ENCODE measurements at regions not wholly inside any gene's neighbourhood (a gene's known extent, or its start where the extent isn't known, plus 50 kb on each side); places are given as distances from the start of the nearest gene placed in this dataset.

DNA sequence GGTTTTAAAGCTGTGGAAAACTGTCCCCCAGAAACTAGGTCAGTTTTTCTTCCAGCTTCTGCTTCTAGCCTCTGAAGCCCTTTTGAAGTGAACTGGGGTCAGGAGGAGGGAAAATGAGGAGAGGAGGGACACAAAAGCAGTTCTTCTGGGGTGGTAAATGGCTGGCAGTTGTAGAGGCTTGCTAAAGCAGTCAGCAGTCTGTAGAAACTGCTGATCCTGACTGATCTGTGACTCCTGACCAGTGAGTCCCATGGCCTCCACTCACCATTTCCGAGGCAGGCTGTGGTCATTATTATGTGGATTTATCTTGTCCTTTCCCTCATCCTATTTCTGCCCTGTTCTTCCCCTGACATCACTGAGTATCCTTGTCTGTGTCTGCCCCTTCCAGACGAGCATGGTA, 276.4 kb upstream of the ROPN1 start:
- Histone ChIP-seq H3K27me3 (ENCODE audit: control insufficient read depth in 1 of 2, insufficient read depth in 2 of 2, low read length in 2 of 2) (no peaks in the 10 kb centered on the region), H3K4me1 (ENCODE audit: insufficient read depth, low read length) (peaks cover 8% of the 10 kb centered on the region), H3K79me2 (ENCODE audit: insufficient read depth, low read length) (no peaks in the 10 kb centered on the region), H3K4me2 (ENCODE audit: low read depth, low read length) (no peak overlapping the region), H3K4me3 (replicated peaks in 1 of 3; ENCODE audit: insufficient read depth in 1 of 3, low read depth in 2 of 3, low read length in 3 of 3) (no peak overlapping the region), H2AFZ (ENCODE audit: low read length) (no peak overlapping the region), H3K27ac (ENCODE audit: extremely low read length, insufficient read depth, low read length) (no peak overlapping the region), H3K9ac (ENCODE audit: insufficient read depth, low read depth, low read length) (no peak overlapping the region), H4K20me1 (ENCODE audit: insufficient read depth, low read length) (no peaks in the 10 kb centered on the region), H3K9me3 (ENCODE audit: low read length) (no peaks in the 10 kb centered on the region), H3K36me3 (replicated peaks in 1 of 2; ENCODE audit: control insufficient read depth in 1 of 2, insufficient read depth in 2 of 2, low read length in 2 of 2) (no peaks in the 10 kb centered on the region)
- DNase-seq (ENCODE audit: low spot score) (no peak), ATAC-seq (no peak), FAIRE-seq (no peak)
- no peak for TF ChIP-seq ZNF790 (CRISPR knock-in tag; IDR thresholded peaks at IDR 0.05; ENCODE audit: borderline replicate concordance)
- no peak for TF ChIP-seq ZSCAN12 (CRISPR knock-in tag; IDR thresholded peaks at IDR 0.05)
- TF ChIP-seq ZNF800 (CRISPR knock-in tag; IDR thresholded peaks at IDR 0.05) = no peak
- no peak for TF ChIP-seq ZNF549 (CRISPR knock-in tag; IDR thresholded peaks at IDR 0.05)
- no peak for TF ChIP-seq JUNB (CRISPR knock-in tag; IDR thresholded peaks at IDR 0.05; ENCODE audit: borderline replicate concordance)
- no peak for TF ChIP-seq ZNF781 (CRISPR knock-in tag; IDR thresholded peaks at IDR 0.05; ENCODE audit: borderline replicate concordance, not compliant biosample characterization)
- TF ChIP-seq NFYB (CRISPR knock-in tag; IDR thresholded peaks at IDR 0.05) = no peak
- TF ChIP-seq MEF2D (CRISPR knock-in tag; IDR thresholded peaks at IDR 0.05) = no peak
- no peak for TF ChIP-seq MXD3 (CRISPR knock-in tag; IDR thresholded peaks at IDR 0.05)
- TF ChIP-seq ZBTB42 (CRISPR knock-in tag; IDR thresholded peaks at IDR 0.05) = no peak
- TF ChIP-seq ZNF773 (CRISPR knock-in tag; IDR thresholded peaks at IDR 0.05; ENCODE audit: borderline replicate concordance) = no peak
- no peak for TF ChIP-seq ONECUT2 (CRISPR knock-in tag; IDR thresholded peaks at IDR 0.05)
- no peak for TF ChIP-seq NR1H2 (CRISPR knock-in tag; IDR thresholded peaks at IDR 0.05; ENCODE audit: borderline replicate concordance, low read depth)
- TF ChIP-seq THYN1 (CRISPR knock-in tag; IDR thresholded peaks at IDR 0.05; ENCODE audit: borderline replicate concordance, low read depth) = no peak
- no peak for TF ChIP-seq ZNF12 (CRISPR knock-in tag; IDR thresholded peaks at IDR 0.05)
- no peak for TF ChIP-seq FOXO1 (CRISPR knock-in tag; IDR thresholded peaks at IDR 0.05)
- no peak for TF ChIP-seq RARG (CRISPR knock-in tag; IDR thresholded peaks at IDR 0.05; ENCODE audit: low read depth)
- no TSS peak for BruUV-seq (replicated peaks)
- CTCF ChIA-PET (ENCODE audit: low intra/inter-chr PET ratio, low total read pairs) = no interaction called here
- in situ Hi-C loops (cut with HindIII; ENCODE audit: extremely low pct_ligation_motif_present, low pct_unique_long_range_greater_than_20kb) (loop anchor here (25.0 kb wide), 1 partner anchor 256 kb away; no protein-coding TSS in a partner anchor), intact Hi-C loops (cut with micrococcal nuclease; ENCODE audit: unreplicated experiment) (no loop called here)
- POLR2A ChIA-PET = no interaction called here
- 9% methylated on average over 2 of the region's 2 CpGs for WGBS (ENCODE audit: low lambda C conversion rate)

Data from HepG2 (cell line).